Stimulated activated CD8-positive, alpha-beta memory T cell treated with anti-CD3 and anti-CD28 coated beads, Interleukin-2, amount 100 ng/mL, for 48 hours (primary cell): ENCODE measurements at regions not wholly inside any gene's neighbourhood (a gene's known extent, or its start where the extent isn't known, plus 50 kb on each side); places are given as distances from the start of the nearest gene placed in this dataset.

Source experiments
- DNase-seq, 2 donors: peaks; one replicate each; pipeline ENCODE4 v3.0.0-alpha.2; 2020; ENCODE audit warnings: low read depth in 2 of 2

GRCh38 chr14:36083317-36083716, 93.2 kb downstream of the PTCSC3 start:
- no peak for DNase-seq

- DNase-seq, result no peak
These were observed 98.4 kb downstream of the PTCSC3 start for GRCh38 chr14:36078080-36078479.

GRCh38 chr14:36076197-36076596, 100.3 kb downstream of the PTCSC3 start:
- DNase-seq, result no peak

- no peak for DNase-seq
These were observed 101.3 kb downstream of the PTCSC3 start for GRCh38 chr14:36075203-36075602.

- no peak for DNase-seq
These were observed 105.8 kb downstream of the PTCSC3 start for GRCh38 chr14:36070720-36071043.

GRCh38 chr14:36070031-36070719, 106.3 kb downstream of the PTCSC3 start:
- peak; percentile 14 to 27 for DNase-seq

GRCh38 chr14:36069535-36069900, 107.0 kb downstream of the PTCSC3 start:
- no peak for DNase-seq

- no peak for DNase-seq
These were observed 107.6 kb downstream of the PTCSC3 start for GRCh38 chr14:36068777-36069534.

GRCh38 chr14:36067428-36068187, 108.9 kb downstream of the PTCSC3 start:
- no peak for DNase-seq

GRCh38 chr14:36066636-36067035, 109.9 kb downstream of the PTCSC3 start:
- no peak for DNase-seq

- DNase-seq, result no peak
These were observed 110.7 kb downstream of the PTCSC3 start for GRCh38 chr14:36065831-36066230.

GRCh38 chr14:36059531-36059930, 117.0 kb downstream of the PTCSC3 start:
- DNase-seq, result no peak

GRCh38 chr14:36057452-36058116, 118.9 kb downstream of the PTCSC3 start:
- DNase-seq, result no peak

- DNase-seq, result no peak
These were observed 119.7 kb downstream of the PTCSC3 start for GRCh38 chr14:36056845-36057244.

GRCh38 chr14:36055681-36056225, 120.8 kb downstream of the PTCSC3 start:
- DNase-seq, result no peak

GRCh38 chr14:36055052-36055378, 121.5 kb downstream of the PTCSC3 start:
- DNase-seq, result no peak

GRCh38 chr14:36054353-36055051, 122.0 kb downstream of the PTCSC3 start:
- no peak for DNase-seq

- DNase-seq, result no peak
These were observed 123.8 kb downstream of the PTCSC3 start for GRCh38 chr14:36052681-36053080.

- no peak for DNase-seq
These were observed 124.5 kb downstream of the PTCSC3 start for GRCh38 chr14:36052063-36052462.

GRCh38 chr14:36048667-36049066, 127.9 kb downstream of the PTCSC3 start:
- no peak for DNase-seq

- no peak for DNase-seq
These were observed 128.6 kb downstream of the PTCSC3 start for GRCh38 chr14:36047912-36048311.

- no peak for DNase-seq
These were observed 140.8 kb downstream of the PTCSC3 start for GRCh38 chr14:36035675-36036074.
